ENCODE measurements at regions not wholly inside any gene's neighbourhood (a gene's known extent, or its start where the extent isn't known, plus 50 kb on each side); places are given as distances from the start of the nearest gene placed in this dataset.

- H3K27me3 ChIP-seq (ENCODE audit: control insufficient read depth, insufficient read depth, low read length), result peaks cover 7% of the 10 kb centered on the region
- H3K4me3 ChIP-seq (ENCODE audit: low read depth, low read length), result no peak overlapping the region
- FAIRE-seq, result no peak
- no peak for DNase-seq (ENCODE audit: low read depth)
- TF ChIP-seq CTCF (IDR thresholded peaks at IDR 0.05; ENCODE audit: insufficient read depth, low read length, severe bottlenecking), result no peak
- H3K36me3 ChIP-seq (ENCODE audit: control insufficient read depth, insufficient read depth, low read length), result no peaks in the 10 kb centered on the region
Measured at GRCh38 chr12:4859478-4860210, 50.1 kb upstream of the KCNA1 start.

All from bronchial epithelial cell (primary cell).